Mesendoderm (in vitro differentiated cells): ENCODE measurements at regions not wholly inside any gene's neighbourhood (a gene's known extent, or its start where the extent isn't known, plus 50 kb on each side); places are given as distances from the start of the nearest gene placed in this dataset.

Experiments
- DNase-seq: peaks from one replicate; pipeline ENCODE4 v3.0.0; 2013
- H2AK5ac ChIP-seq: 2 replicates; pipeline ENCODE4 v1.6.1; 2013; ENCODE audit warnings: low read length, inconsistent platforms
- H2BK120ac ChIP-seq: 2 replicates; pipeline ENCODE4 v1.6.1; 2013; ENCODE audit warnings: low read depth, mild to moderate bottlenecking, low read length, moderate library complexity, mixed read lengths
- H2BK15ac ChIP-seq: replicated peaks from 2 replicates; pipeline ENCODE4 v1.6.1; 2013; ENCODE audit warnings: low read depth, mild to moderate bottlenecking, moderate library complexity
- H2BK5ac ChIP-seq: 2 replicates; pipeline ENCODE4 v1.6.1; 2013; ENCODE audit warnings: low read length, inconsistent platforms
- H3K18ac ChIP-seq: 2 replicates; pipeline ENCODE4 v1.6.1; 2013; ENCODE audit warnings: mild to moderate bottlenecking, low read length, mixed read lengths
- H3K23ac ChIP-seq: one replicate; pipeline ENCODE4 v1.6.1; 2013; ENCODE audit warnings: low read length
- H3K27ac ChIP-seq: 2 replicates; pipeline ENCODE4 v1.5.1; 2013; ENCODE audit warnings: low read depth, mild to moderate bottlenecking, inconsistent platforms, low read length, moderate library complexity
- H3K27me3 ChIP-seq: 2 replicates; pipeline ENCODE4 v1.6.1; 2013; ENCODE audit warnings: low read length, control low read depth, mild to moderate bottlenecking, inconsistent platforms; ENCODE audit not compliant: insufficient read depth, poor library complexity
- H3K36me3 ChIP-seq: 2 replicates; pipeline ENCODE4 v1.6.1; 2013; ENCODE audit warnings: low read length, inconsistent platforms; ENCODE audit not compliant: control insufficient read depth, insufficient read depth
- H3K4ac ChIP-seq: one replicate; pipeline ENCODE4 v1.6.1; 2013; ENCODE audit warnings: low read depth, mild to moderate bottlenecking, low read length, moderate library complexity
- H3K4me1 ChIP-seq: 2 replicates; pipeline ENCODE4 v1.6.1; 2013; ENCODE audit warnings: low read depth, low read length, inconsistent platforms; ENCODE audit not compliant: control insufficient read depth
- H3K4me2 ChIP-seq: 2 replicates; pipeline ENCODE4 v1.6.1; 2013; ENCODE audit warnings: low read length
- H3K4me3 ChIP-seq: 2 replicates; pipeline ENCODE4 v1.5.1; 2013; ENCODE audit warnings: mild to moderate bottlenecking, low read length
- H3K56ac ChIP-seq: one replicate; pipeline ENCODE4 v1.6.1; 2013; ENCODE audit warnings: low read length
- H3K79me1 ChIP-seq: 2 replicates; pipeline ENCODE4 v1.6.1; 2013; ENCODE audit warnings: low read length, inconsistent platforms
- H3K79me2 ChIP-seq: 2 replicates; pipeline ENCODE4 v1.6.1; 2013; ENCODE audit warnings: mild to moderate bottlenecking, low read length; ENCODE audit not compliant: control insufficient read depth, insufficient read depth
- H3K9ac ChIP-seq: 2 replicates; pipeline ENCODE4 v1.6.1; 2013; ENCODE audit warnings: low read length, inconsistent platforms
- H4K5ac ChIP-seq: one replicate; pipeline ENCODE4 v1.6.1; 2013; ENCODE audit warnings: low read length
- H4K8ac ChIP-seq: one replicate; pipeline ENCODE4 v1.6.1; 2013; ENCODE audit warnings: low read depth, mild to moderate bottlenecking, control low read depth, low read length, moderate library complexity
- WGBS: extraction: QIAGEN DNeasy Blood & Tissue Kit; methylation state at CpG from one replicate; pipeline ENCODE4 v1.1.7; 2013; ENCODE audit warnings: low lambda C conversion rate, missing lambda C conversion rate; ENCODE audit not compliant: insufficient coverage; ENCODE audit errors: extremely low coverage; 5-methylcytosine and 5-hydroxymethylcytosine counted together

- WGBS: no CpG with 5 or more reads among the region's 11 CpGs
- no peaks in the 10 kb centered on the region for H3K79me2 ChIP-seq
- H3K27ac ChIP-seq: no peak overlapping the region
- H3K56ac ChIP-seq: no peak overlapping the region
- H4K5ac ChIP-seq: no peak overlapping the region
- no peaks in the 10 kb centered on the region for H3K79me1 ChIP-seq
- DNase-seq: no peak
- H3K23ac ChIP-seq: no peak overlapping the region
- no peak overlapping the region for H2BK5ac ChIP-seq
- H3K36me3 ChIP-seq: no peaks in the 10 kb centered on the region
- H3K4ac ChIP-seq: no peak overlapping the region
- H2BK15ac ChIP-seq: no peak overlapping the region
- no peak overlapping the region for H2AK5ac ChIP-seq
- H3K18ac ChIP-seq: no peak overlapping the region
- no peak overlapping the region for H3K4me3 ChIP-seq
- no peaks in the 10 kb centered on the region for H3K4me1 ChIP-seq
- no peaks in the 10 kb centered on the region for H3K27me3 ChIP-seq
- H4K8ac ChIP-seq: no peak overlapping the region
- H2BK120ac ChIP-seq: no peak overlapping the region
- no peak overlapping the region for H3K9ac ChIP-seq
- H3K4me2 ChIP-seq: no peak overlapping the region
Observed at GRCh38 chr17:13909901-13910519, 159.3 kb upstream of the COX10 start.

- Histone ChIP-seq H3K27ac (peak overlapping the region; percentile 19), H3K27me3 (no peaks in the 10 kb centered on the region), H3K9ac (peak overlapping the region; percentile 20), H3K4me1 (peaks cover 15% of the 10 kb centered on the region), H3K79me2 (no peaks in the 10 kb centered on the region), H2BK5ac (peak overlapping the region; percentile 93), H2BK15ac (no peak overlapping the region), H4K5ac (no peak overlapping the region), H3K36me3 (no peaks in the 10 kb centered on the region), H3K56ac (peak overlapping the region; percentile 59), H3K4ac (peak overlapping the region; percentile 43), H3K4me3 (no peak overlapping the region), H3K23ac (no peak overlapping the region), H3K79me1 (no peaks in the 10 kb centered on the region), H4K8ac (no peak overlapping the region), H3K18ac (peak overlapping the region; percentile 20), H2AK5ac (no peak overlapping the region), H3K4me2 (no peak overlapping the region), H2BK120ac (no peak overlapping the region)
- peak; percentile 19 for DNase-seq
Observed at GRCh38 chr17:13917634-13918033, 151.7 kb upstream of the COX10 start.

- Histone ChIP-seq H3K27me3 (no peaks in the 10 kb centered on the region), H3K18ac (no peak overlapping the region), H3K9ac (no peak overlapping the region), H3K79me2 (no peaks in the 10 kb centered on the region), H2AK5ac (no peak overlapping the region), H3K23ac (no peak overlapping the region), H3K79me1 (no peaks in the 10 kb centered on the region), H3K4me2 (no peak overlapping the region), H2BK15ac (no peak overlapping the region), H3K4me3 (no peak overlapping the region), H3K56ac (no peak overlapping the region), H2BK5ac (no peak overlapping the region), H3K36me3 (no peaks in the 10 kb centered on the region), H3K4ac (no peak overlapping the region), H4K8ac (no peak overlapping the region), H4K5ac (no peak overlapping the region), H3K4me1 (peaks cover 19% of the 10 kb centered on the region), H2BK120ac (no peak overlapping the region), H3K27ac (no peak overlapping the region)
- WGBS: no CpG with 5 or more reads among the region's 4 CpGs
- DNase-seq: no peak
Observed at GRCh38 chr17:13918247-13918646, 151.1 kb upstream of the COX10 start.

- no peak overlapping the region for H2BK120ac ChIP-seq
- H3K4me1 ChIP-seq: peaks cover 23% of the 10 kb centered on the region
- H3K36me3 ChIP-seq: no peaks in the 10 kb centered on the region
- H3K4ac ChIP-seq: no peak overlapping the region
- no peaks in the 10 kb centered on the region for H3K79me2 ChIP-seq
- H3K9ac ChIP-seq: no peak overlapping the region
- no peaks in the 10 kb centered on the region for H3K27me3 ChIP-seq
- H3K23ac ChIP-seq: no peak overlapping the region
- peak overlapping the region; percentile 41 for H3K18ac ChIP-seq
- WGBS: no CpG with 5 or more reads among the region's 6 CpGs
- DNase-seq: no peak
- no peak overlapping the region for H2BK15ac ChIP-seq
- peak overlapping the region; percentile 53 for H2BK5ac ChIP-seq
- no peak overlapping the region for H3K4me2 ChIP-seq
- H3K79me1 ChIP-seq: no peaks in the 10 kb centered on the region
- no peak overlapping the region for H3K56ac ChIP-seq
- no peak overlapping the region for H4K5ac ChIP-seq
- H2AK5ac ChIP-seq: no peak overlapping the region
- no peak overlapping the region for H3K4me3 ChIP-seq
- H3K27ac ChIP-seq: no peak overlapping the region
- H4K8ac ChIP-seq: no peak overlapping the region
Observed at GRCh38 chr17:13919818-13920217, 149.5 kb upstream of the COX10 start.

GRCh38 chr17:13920413-13920812, 148.9 kb upstream of the COX10 start:
- H3K23ac ChIP-seq: no peak overlapping the region
- H3K4me2 ChIP-seq: no peak overlapping the region
- peak; percentile 60 for DNase-seq
- H3K4me3 ChIP-seq: no peak overlapping the region
- peaks cover 23% of the 10 kb centered on the region for H3K4me1 ChIP-seq
- H3K4ac ChIP-seq: no peak overlapping the region
- no peaks in the 10 kb centered on the region for H3K79me2 ChIP-seq
- no peak overlapping the region for H4K8ac ChIP-seq
- no peak overlapping the region for H3K56ac ChIP-seq
- no peak overlapping the region for H2BK15ac ChIP-seq
- no peaks in the 10 kb centered on the region for H3K27me3 ChIP-seq
- no peak overlapping the region for H2AK5ac ChIP-seq
- H3K9ac ChIP-seq: no peak overlapping the region
- no peaks in the 10 kb centered on the region for H3K79me1 ChIP-seq
- H3K36me3 ChIP-seq: no peaks in the 10 kb centered on the region
- H2BK5ac ChIP-seq: no peak overlapping the region
- no peak overlapping the region for H2BK120ac ChIP-seq
- no peak overlapping the region for H3K27ac ChIP-seq
- H4K5ac ChIP-seq: no peak overlapping the region
- no peak overlapping the region for H3K18ac ChIP-seq
- no CpG with 5 or more reads among the region's 3 CpGs for WGBS
